Pons (tissue), 1 donor: ENCODE measurements at regions not wholly inside any gene's neighbourhood (a gene's known extent, or its start where the extent isn't known, plus 50 kb on each side); places are given as distances from the start of the nearest gene placed in this dataset.

Source experiments
- DNase-seq: peaks from one replicate; pipeline ENCODE4 v3.0.0-alpha.2; 2016; ENCODE audit warnings: low spot score

GRCh38 chr12:58530742-58531062 is 389.6 kb downstream of the LRIG3 start:
- no peak for DNase-seq

DNA sequence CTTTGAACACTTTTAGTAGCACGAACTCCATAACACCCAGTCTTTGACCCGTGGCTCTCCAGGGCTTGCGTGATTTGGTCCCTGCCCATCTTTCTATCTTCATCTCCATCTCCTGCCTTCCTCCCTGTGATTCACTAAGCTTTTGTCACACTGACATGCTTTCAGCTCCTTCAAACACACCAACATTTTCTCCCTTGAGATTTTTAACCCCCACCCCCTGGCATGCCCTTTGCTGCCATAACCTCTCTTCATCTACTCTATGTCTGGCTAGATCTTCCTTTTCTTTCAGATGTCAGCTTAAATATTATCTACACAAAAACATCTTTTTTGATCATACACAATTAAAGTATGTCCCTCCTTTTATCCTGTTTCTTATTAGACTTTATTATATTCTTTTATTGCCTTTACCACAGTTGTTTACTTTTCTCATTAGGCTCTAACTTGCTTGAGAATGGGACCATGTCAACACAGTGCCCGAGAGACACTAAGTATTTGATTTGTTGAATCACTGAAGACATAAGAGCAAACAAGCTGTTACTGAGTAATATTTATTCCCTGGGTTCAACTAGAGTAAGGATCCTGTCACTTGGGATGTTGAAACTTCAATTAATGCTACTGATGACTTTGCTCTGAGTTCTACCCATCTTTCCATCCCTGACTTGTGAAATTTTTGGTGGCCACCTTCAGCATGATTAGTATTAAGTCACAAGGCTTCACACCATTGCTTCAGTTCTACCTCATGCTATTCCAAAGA is 387.3 kb downstream of the LRIG3 start:
- no peak for DNase-seq

- DNase-seq = no peak
Measured at GRCh38 chr12:58533652-58534051, 386.7 kb downstream of the LRIG3 start.

DNA sequence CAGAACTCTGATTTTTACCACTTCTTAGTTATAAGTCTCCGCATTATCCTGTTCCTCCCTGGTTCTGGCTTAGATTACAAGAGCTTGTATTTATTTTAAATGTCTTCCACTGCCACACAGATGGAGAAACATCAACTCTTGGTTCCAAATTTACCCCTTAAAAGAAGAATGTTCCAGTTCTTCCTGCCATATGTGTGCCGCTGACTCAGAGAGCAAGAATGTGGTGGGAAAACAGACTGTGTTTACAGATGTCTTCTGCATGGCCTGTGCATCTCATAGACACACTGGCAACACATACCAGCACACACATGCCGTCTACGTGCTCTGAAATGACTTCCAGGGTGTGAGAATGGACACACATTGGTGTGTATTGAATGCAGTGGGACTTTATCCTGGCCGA is 383.0 kb downstream of the LRIG3 start:
- DNase-seq = no peak

GRCh38 chr12:58539295-58539694 is 381.0 kb downstream of the LRIG3 start:
- DNase-seq = no peak

DNA sequence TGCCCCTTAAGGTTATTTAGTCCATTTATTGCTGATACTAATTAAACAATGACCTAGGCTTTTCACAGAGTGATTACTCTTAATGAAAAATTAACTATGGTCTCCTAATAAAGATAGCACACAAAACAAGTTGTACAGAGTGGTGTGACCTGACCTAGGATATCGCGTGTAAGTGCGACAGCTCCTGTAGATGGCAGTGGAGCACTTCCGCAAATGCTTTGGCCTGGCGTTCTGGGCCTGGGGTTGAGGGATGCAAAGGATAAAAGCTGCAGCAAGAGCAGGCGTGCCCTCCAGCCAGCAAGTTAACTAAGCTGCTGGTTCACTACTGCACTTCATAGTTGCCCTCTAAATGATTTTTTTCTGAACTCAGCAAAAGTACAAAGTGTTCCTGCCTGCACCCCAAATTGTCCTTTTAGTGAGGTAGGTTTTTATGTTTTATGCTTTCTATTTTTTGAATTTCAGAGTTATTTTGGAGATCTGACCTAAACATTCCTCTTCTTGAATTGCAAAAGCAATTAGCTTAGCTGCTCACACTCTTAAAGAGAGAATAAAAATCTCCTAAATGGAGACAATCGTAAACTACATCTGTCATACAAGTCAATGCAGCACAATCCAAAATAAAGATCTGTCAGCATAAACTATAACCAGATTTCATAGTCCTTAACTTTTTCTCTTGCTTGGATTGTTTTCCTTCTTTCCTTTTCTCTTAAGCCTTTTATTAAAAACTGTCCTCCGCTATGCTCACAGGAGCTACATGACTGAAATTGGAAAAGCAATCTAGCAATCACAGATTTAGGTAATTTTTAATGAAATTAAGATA is 379.6 kb downstream of the LRIG3 start:
- peak; percentile 75 for DNase-seq

DNA sequence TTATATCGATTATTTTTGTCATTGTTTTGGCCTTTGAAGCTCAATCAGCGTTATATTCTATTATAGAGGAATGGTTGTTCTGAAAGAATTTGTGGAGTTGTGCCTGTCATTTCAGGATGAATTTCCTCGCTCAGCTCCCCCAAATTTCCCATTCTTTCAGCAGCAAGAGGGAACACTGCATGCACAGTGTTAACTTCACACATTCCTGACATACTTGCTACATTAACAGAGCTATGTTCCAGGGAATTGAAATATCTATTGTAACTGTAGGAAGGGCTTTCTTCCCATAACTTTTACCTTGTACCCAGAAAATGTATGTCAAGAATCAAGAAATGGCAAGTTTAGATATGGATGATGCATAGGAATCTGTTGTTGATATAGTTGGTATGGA is 379.0 kb downstream of the LRIG3 start:
- DNase-seq = no peak

GRCh38 chr12:58544281-58544680 is 376.0 kb downstream of the LRIG3 start:
- no peak for DNase-seq

DNA sequence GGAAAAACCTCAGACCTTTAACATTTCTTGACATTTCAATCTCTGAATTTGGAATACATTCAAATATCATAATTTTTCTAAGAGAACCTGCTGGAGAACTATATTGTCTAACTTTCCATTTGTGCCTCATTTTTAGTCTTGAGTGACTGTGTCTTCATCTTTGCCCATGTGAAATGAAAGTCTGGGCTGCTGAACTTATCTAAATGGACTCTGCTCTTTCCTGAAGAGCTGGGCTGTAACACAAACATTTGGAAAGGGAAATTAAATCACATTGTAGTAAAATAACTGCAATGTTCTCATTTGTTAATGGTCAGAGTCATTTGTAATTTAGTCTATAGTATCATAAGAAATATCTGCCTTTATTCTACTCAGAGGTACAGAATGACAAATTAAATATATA is 373.1 kb downstream of the LRIG3 start:
- DNase-seq = no peak

- no peak for DNase-seq
Measured at GRCh38 chr12:58548801-58549200, 371.5 kb downstream of the LRIG3 start.

GRCh38 chr12:58554522-58555157 is 365.7 kb downstream of the LRIG3 start:
- no peak for DNase-seq

DNA sequence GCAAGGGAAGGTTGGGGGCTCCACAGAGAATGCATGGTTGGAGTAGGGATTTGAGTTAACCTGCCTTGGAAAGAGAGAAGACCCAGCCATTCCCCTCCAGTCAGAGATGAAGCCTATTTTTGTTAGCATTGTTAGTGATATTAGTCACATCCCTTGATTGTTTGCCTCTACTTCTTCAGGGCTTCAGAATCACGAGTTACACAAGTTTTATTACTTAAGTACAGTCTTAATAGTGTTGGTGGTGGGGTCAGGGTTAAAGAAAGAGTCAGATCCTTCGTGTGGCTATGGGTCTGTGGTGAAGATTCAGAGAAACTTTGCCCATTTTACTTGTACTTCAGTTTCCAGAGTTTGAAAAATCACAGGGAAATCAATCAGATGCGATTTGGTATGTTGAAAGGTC is 363.1 kb downstream of the LRIG3 start:
- DNase-seq = no peak

- DNase-seq = no peak
Measured at GRCh38 chr12:58557661-58558060, 362.6 kb downstream of the LRIG3 start.

DNA sequence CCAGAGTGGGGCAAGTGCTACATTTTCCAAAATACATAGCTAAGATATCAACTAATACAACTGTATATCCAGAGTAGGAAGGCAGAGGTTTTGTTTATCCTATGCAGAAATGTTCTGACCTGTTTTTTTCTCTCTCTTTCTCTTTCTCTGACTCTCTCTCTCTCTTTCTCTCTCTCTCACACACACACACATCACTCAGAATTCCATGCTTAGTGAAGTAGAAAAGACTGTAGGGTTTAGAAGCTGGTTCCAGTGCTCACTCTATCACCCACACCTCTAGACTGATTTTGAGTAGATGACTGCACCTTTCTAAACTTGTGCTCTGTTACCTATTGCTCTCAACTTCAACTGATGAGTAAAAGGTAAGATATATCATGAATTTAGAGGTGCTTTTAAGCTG is 356.7 kb downstream of the LRIG3 start:
- DNase-seq = no peak

GRCh38 chr12:58564721-58565120 is 355.6 kb downstream of the LRIG3 start:
- DNase-seq = no peak

- no peak for DNase-seq
Measured at GRCh38 chr12:58566599-58566998, 353.7 kb downstream of the LRIG3 start.

DNA sequence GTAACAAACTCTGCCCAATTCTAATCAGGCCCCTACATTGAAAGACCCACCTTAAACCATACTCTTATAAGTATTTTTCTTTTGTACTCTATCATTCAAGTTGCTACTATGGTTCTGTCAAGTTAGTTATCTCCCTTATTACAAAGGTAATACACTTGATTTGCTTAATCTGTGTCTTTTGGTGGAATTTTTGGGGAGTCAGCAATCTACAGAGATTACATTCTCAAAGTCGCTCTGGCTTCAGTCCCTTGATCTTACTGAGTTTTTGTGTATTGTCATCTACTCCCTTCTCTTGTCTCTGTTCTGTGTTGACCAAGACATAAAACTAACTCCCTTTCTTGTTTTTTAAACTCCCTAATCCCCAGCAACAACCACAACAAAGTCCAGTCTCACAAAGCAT is 353.1 kb downstream of the LRIG3 start:
- no peak for DNase-seq

- no peak for DNase-seq
Measured at GRCh38 chr12:58570411-58570810, 349.9 kb downstream of the LRIG3 start.

- DNase-seq = peak; percentile 4
Measured at GRCh38 chr12:58575256-58575655, 345.0 kb downstream of the LRIG3 start.

GRCh38 chr12:58576081-58576480 is 344.2 kb downstream of the LRIG3 start:
- DNase-seq = no peak

- no peak for DNase-seq
Measured at GRCh38 chr12:58576916-58577315, 343.4 kb downstream of the LRIG3 start.

DNA sequence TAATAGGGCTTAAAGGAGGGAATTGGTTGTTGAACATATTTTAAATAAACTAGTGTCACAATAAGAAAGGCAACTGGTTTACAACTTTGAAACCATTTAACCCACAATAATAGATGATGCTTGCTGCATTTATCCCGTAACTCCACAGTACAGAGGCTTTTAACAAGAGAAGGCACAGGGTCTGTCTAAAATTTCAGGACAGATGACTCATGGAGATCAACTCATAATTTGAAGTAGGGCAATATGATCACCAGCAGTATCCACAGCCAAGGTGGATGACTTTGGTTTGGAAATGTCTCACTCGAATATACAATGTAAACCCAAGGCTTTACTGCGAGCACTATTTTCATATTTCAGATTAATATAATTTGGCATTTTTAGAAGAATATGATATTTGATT is 340.2 kb downstream of the LRIG3 start:
- DNase-seq = no peak

- no peak for DNase-seq
Measured at GRCh38 chr12:58583529-58583928, 336.8 kb downstream of the LRIG3 start.
